Astrocyte of the cerebellum (primary cell): ENCODE measurements at regions not wholly inside any gene's neighbourhood (a gene's known extent, or its start where the extent isn't known, plus 50 kb on each side); places are given as distances from the start of the nearest gene placed in this dataset.

Experiments used
- DNase-seq: peaks from one replicate; pipeline ENCODE4 v3.0.0-alpha.2; 2011; ENCODE audit warnings: low read depth
- H3K4me3 ChIP-seq: 2 replicates; pipeline ENCODE4 v1.5.1; 2011; ENCODE audit warnings: mild to moderate bottlenecking, low read depth, low read length, moderate library complexity
- in situ Hi-C: cut with HindIII; loops from 2 replicates; pipeline ENCODE4 v1.10.0; 2017; ENCODE audit warnings: low sequenced_read_pairs
- TF ChIP-seq, protein P1 (sequence below): IDR thresholded peaks from 2 replicates; pipeline ENCODE4 v1.5.1; 2012; ENCODE audit warnings: low read length, low read depth, moderate library complexity, mild to moderate bottlenecking; ENCODE audit errors: missing control alignments

DNA sequence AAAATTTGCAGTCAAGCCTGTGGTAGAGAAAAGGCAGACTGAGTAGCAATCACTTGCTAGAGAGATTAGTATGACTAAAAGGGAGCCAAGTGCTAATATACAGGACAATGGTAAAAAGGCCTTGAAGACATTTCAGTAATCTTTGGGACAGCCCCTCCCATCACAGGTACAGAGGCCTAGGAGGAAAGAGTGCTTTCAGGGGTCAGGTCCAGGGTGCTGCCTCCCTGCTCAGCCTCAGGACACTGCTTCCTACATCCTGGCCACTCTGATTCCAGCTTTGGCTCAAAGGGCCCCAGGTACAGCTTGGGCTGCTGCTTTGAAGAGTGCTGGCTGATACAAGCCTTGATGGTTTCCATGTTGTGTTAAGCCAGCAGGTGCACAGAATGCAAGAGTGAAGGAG lies 543.5 kb downstream of the MMUT start:
- DNase-seq: no peak
- H3K4me3 ChIP-seq: no peak overlapping the region
- TF ChIP-seq, protein P1, sequence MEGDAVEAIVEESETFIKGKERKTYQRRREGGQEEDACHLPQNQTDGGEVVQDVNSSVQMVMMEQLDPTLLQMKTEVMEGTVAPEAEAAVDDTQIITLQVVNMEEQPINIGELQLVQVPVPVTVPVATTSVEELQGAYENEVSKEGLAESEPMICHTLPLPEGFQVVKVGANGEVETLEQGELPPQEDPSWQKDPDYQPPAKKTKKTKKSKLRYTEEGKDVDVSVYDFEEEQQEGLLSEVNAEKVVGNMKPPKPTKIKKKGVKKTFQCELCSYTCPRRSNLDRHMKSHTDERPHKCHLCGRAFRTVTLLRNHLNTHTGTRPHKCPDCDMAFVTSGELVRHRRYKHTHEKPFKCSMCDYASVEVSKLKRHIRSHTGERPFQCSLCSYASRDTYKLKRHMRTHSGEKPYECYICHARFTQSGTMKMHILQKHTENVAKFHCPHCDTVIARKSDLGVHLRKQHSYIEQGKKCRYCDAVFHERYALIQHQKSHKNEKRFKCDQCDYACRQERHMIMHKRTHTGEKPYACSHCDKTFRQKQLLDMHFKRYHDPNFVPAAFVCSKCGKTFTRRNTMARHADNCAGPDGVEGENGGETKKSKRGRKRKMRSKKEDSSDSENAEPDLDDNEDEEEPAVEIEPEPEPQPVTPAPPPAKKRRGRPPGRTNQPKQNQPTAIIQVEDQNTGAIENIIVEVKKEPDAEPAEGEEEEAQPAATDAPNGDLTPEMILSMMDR: no peak
- in situ Hi-C loops: no loop called here

DNA sequence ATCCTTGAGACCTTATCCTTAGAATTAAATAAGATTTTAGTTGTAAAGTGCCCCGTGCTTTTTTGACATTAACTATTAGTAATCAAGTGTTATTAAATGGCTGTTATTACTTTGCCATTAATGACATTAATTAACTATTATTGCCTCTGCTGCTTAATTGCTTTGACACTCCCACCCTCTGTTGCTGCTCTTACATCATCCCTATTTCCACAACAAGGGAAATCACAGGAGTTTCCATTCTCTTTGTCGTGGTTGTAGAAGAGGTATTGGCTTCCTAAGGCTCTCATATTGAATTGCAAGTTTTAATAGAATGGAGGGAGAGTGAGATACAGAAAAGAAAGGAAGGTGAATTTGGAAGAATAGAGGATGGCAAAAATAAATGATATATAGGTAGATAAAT lies 545.8 kb downstream of the MMUT start:
- no peak for DNase-seq
- in situ Hi-C loops: no loop called here
- TF ChIP-seq, protein P1: no peak
- H3K4me3 ChIP-seq: no peak overlapping the region

DNA sequence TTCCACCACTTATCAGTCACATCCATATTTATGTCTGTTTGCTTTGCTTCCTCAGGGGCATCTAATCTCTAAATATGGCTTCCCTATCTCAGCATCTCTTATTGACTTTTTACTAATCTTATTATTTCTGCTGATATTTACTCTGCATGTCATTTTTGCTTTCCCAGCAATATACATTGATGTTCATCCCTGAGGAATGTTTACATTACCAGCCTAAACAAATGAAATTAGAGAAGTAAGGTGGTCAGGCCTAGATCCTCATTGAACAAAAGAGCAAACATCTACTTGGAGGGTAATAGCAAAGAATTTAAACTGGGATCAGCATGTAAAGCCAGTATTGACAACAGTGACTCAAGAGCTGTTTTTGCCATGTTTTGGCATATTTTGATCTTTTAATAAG lies 546.4 kb downstream of the MMUT start:
- TF ChIP-seq, protein P1: no peak
- no peak for DNase-seq
- in situ Hi-C loops: no loop called here
- H3K4me3 ChIP-seq: no peak overlapping the region

DNA sequence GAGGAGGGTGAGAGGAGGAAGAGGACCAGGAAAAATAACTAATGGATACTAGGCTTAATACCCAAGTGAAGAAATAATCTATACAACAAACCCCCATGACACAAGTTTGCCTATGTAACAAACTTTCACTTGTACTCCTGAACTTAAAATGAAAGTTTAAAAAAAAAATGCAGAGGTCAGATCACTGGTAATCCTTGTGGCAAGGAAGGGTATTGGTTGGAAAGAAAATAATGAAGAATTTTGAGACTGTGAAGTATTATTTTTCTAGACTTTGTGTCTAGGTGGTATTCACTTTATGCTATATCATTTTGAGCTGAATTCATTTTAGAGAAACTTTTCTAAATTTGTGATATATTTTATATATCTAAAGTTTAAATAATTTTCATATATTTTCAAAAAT lies 547.5 kb downstream of the MMUT start:
- no peak for DNase-seq
- in situ Hi-C loops: no loop called here
- TF ChIP-seq, protein P1: no peak
- H3K4me3 ChIP-seq: no peak overlapping the region

DNA sequence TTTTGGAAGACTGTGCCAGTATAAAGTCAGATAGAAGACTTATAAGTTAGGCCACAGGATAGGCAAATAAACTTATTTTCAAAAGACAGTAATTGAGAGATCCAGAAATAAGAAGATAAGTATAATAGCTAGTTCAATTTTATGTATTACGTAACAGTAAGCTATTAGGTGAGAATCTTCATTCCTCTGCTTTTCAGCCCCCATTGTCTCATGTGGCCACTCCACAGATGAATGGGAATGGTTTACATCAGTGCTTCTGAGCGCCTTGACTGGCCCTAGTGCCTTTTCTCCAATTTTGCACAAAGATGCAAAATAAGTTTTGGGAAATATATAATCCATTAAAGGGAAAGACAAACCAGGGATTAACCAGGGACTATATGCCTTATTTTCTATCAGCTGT lies 550.5 kb downstream of the MMUT start:
- TF ChIP-seq, protein P1: no peak
- DNase-seq: no peak
- in situ Hi-C loops: no loop called here
- H3K4me3 ChIP-seq: no peak overlapping the region

DNA sequence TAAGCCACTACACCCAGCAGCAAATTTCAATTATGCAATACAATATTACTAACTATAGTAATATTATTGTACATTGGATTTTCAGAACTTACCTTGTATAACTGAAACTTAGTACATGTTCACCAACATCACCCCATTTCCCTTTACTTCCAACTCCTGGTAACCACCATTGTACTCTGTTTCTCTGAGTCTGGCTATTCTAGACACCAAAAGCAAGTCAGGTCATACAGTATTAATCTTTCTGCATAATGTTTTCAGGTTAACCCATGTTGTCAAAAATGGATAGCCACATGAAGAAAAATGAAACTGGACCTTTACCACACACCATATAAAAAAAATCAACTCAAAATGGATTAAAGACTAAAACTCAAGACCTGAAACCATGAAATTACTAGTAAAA lies 558.2 kb downstream of the MMUT start:
- in situ Hi-C loops: no loop called here
- H3K4me3 ChIP-seq: no peak overlapping the region
- TF ChIP-seq, protein P1: no peak
- no peak for DNase-seq

DNA sequence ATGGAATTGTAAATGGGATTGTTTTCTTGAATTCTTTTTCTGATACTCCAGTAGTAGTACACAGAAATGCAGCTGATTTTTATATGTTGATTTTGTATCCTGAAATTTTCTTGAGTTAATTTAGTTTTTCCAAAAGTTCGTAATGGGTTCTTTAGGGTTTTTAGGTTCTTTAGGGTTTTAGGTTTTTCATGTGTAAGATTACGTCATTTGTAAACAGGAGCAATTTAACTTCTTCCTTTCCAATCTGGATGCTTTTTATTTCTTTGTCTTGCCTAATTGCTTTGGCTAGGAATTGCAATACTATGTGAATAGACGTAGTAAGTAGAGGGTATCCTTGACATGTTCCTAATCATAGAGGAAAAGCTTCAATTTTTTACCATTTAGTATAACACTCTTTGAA lies 568.6 kb downstream of the MMUT start:
- H3K4me3 ChIP-seq: no peak overlapping the region
- no peak for DNase-seq
- in situ Hi-C loops: no loop called here
- TF ChIP-seq, protein P1: no peak
